Liver (tissue), 8 donors: ENCODE measurements at regions not wholly inside any gene's neighbourhood (a gene's known extent, or its start where the extent isn't known, plus 50 kb on each side); places are given as distances from the start of the nearest gene placed in this dataset.

ENCODE experiments used
- DNase-seq: peaks from one replicate; pipeline ENCODE4 v3.0.0-alpha.2; 2017; ENCODE audit warnings: low spot score
- H3K27ac ChIP-seq, 2 donors: one replicate each; pipeline ENCODE4 v1.7.0; 2013; ENCODE audit warnings: inconsistent platforms in 2 of 2, low read length in 2 of 2, control low read depth in 1 of 2, low read depth in 1 of 2, mild to moderate bottlenecking in 1 of 2
- H3K27me3 ChIP-seq, 4 donors: one replicate each; pipeline versions ENCODE4 v1.6.1 to v1.7.0; 2013; ENCODE audit warnings: low read length in 3 of 4, inconsistent platforms in 1 of 4, mild to moderate bottlenecking in 1 of 4, moderate library complexity in 1 of 4; ENCODE audit not compliant: control insufficient read depth in 4 of 4, insufficient read depth in 4 of 4
- H3K36me3 ChIP-seq, 4 donors: one replicate each; pipeline versions ENCODE4 v1.6.1 to v1.7.0; 2013; ENCODE audit warnings: low read length in 3 of 4, mild to moderate bottlenecking in 3 of 4, low read depth in 1 of 4, moderate library complexity in 1 of 4; ENCODE audit not compliant: control insufficient read depth in 4 of 4, insufficient read depth in 3 of 4
- H3K4me1 ChIP-seq, 4 donors: one replicate each; pipeline versions ENCODE4 v1.6.1 to v1.7.0; 2013; ENCODE audit warnings: low read length in 3 of 4, mild to moderate bottlenecking in 3 of 4, moderate library complexity in 1 of 4; ENCODE audit not compliant: control insufficient read depth in 4 of 4, insufficient read depth in 4 of 4
- H3K4me3 ChIP-seq, 3 donors: one replicate each; pipeline versions ENCODE4 v1.6.1 to v1.7.0; 2013; ENCODE audit warnings: low read length in 3 of 3, control low read depth in 1 of 3, low read depth in 1 of 3, mild to moderate bottlenecking in 1 of 3
- H3K9ac ChIP-seq, 2 donors: one replicate each; pipeline ENCODE4 v1.7.0; 2013; ENCODE audit warnings: low read length in 2 of 2, mild to moderate bottlenecking in 2 of 2, moderate library complexity in 2 of 2, control low read depth in 1 of 2, low read depth in 1 of 2
- H3K9me3 ChIP-seq, 4 donors: one replicate each; pipeline versions ENCODE4 v1.6.1 to v1.7.0; 2013; ENCODE audit warnings: low read length in 3 of 4; ENCODE audit not compliant: control insufficient read depth in 4 of 4
- ATF3 ChIP-seq: IDR thresholded peaks from 2 replicates; pipeline ENCODE4 v1.6.1; 2016; ENCODE audit warnings: antibody characterized with exemption
- CTCF ChIP-seq: fragments of 150-350 bp; IDR thresholded peaks from 2 replicates; pipeline ENCODE4 v1.5.1; 2017; ENCODE audit warnings: improper control_type of control experiment, low read depth, low read length; ENCODE audit not compliant: missing input control
- EGR1 ChIP-seq, 2 donors: IDR thresholded peaks; 2 replicates each; pipeline ENCODE4 v1.6.1; 2016 to 2018; ENCODE audit warnings: antibody characterized with exemption in 2 of 2, low read depth in 2 of 2
- FOXA1 ChIP-seq: IDR thresholded peaks from 2 replicates; pipeline ENCODE4 v1.6.1; 2016; ENCODE audit warnings: antibody characterized with exemption
- FOXA2 ChIP-seq: IDR thresholded peaks from 2 replicates; pipeline ENCODE4 v1.6.1; 2016; ENCODE audit warnings: antibody characterized with exemption
- GABPA ChIP-seq, 2 donors: IDR thresholded peaks in 1 of 2; conservative IDR thresholded peaks in 1 of 2; 2 replicates each; pipeline ENCODE4 v1.6.1; 2016; ENCODE audit warnings: antibody characterized with exemption in 2 of 2, mild to moderate bottlenecking in 1 of 2, moderate library complexity in 1 of 2
- HNF4A ChIP-seq, 2 donors: conservative IDR thresholded peaks; 2 replicates each; pipeline ENCODE4 v1.6.1; 2016; ENCODE audit warnings: antibody characterized with exemption in 2 of 2, mild to moderate bottlenecking in 2 of 2
- HNF4G ChIP-seq: IDR thresholded peaks from 2 replicates; pipeline ENCODE4 v1.6.1; 2016; ENCODE audit warnings: antibody characterized with exemption
- JUND ChIP-seq, 2 donors: IDR thresholded peaks; 2 replicates each; pipeline ENCODE4 v1.6.1; 2016; ENCODE audit warnings: antibody characterized with exemption in 2 of 2
- MAX ChIP-seq: IDR thresholded peaks from 2 replicates; pipeline ENCODE4 v1.6.1; 2016; ENCODE audit warnings: antibody characterized with exemption
- NR2F2 ChIP-seq: IDR thresholded peaks from 2 replicates; pipeline ENCODE4 v1.6.1; 2016; ENCODE audit warnings: antibody characterized with exemption
- RAD21 ChIP-seq, 2 donors: IDR thresholded peaks; 2 replicates each; pipeline ENCODE4 v1.6.1; 2016; ENCODE audit warnings: antibody characterized with exemption in 2 of 2, mild to moderate bottlenecking in 2 of 2
- REST ChIP-seq: IDR thresholded peaks from 2 replicates; pipeline ENCODE4 v1.6.1; 2016; ENCODE audit warnings: antibody characterized with exemption, mild to moderate bottlenecking
- RXRA ChIP-seq, 2 donors: IDR thresholded peaks; 2 replicates each; pipeline ENCODE4 v1.6.1; 2017 to 2018; ENCODE audit warnings: antibody characterized with exemption in 2 of 2, mild to moderate bottlenecking in 1 of 2
- SP1 ChIP-seq: IDR thresholded peaks from 2 replicates; pipeline ENCODE4 v1.6.1; 2018; ENCODE audit warnings: antibody characterized with exemption, mild to moderate bottlenecking
- TAF1 ChIP-seq: conservative IDR thresholded peaks from 2 replicates; pipeline ENCODE4 v1.6.1; 2016; ENCODE audit warnings: antibody characterized with exemption, mild to moderate bottlenecking
- YY1 ChIP-seq: IDR thresholded peaks from 2 replicates; pipeline ENCODE4 v1.6.1; 2016; ENCODE audit warnings: antibody characterized with exemption, mild to moderate bottlenecking
- ZBTB33 ChIP-seq: IDR thresholded peaks from 2 replicates; pipeline ENCODE4 v1.6.1; 2016; ENCODE audit warnings: antibody characterized with exemption
- WGBS: extraction: QIAGEN DNeasy Blood & Tissue Kit; methylation state at CpG from one replicate; pipeline ENCODE4 v1.1.7; 2013; 5-methylcytosine and 5-hydroxymethylcytosine counted together
- donor health status: healthy.
- donor health status: healthy.
- donor health status: healthy.
- donor health status: healthy.
- donor health status: healthy.

GRCh38 chr5:163377982-163378381 is 59.4 kb upstream of the CCNG1 start:
- Histone ChIP-seq H3K27me3 (no peaks in the 10 kb centered on the region), H3K27ac (no peak overlapping the region), H3K36me3 (no peaks in the 10 kb centered on the region), H3K4me1 (peaks cover 0 to 2% (median 0%) of the 10 kb centered on the region in 4 donors), H3K4me3 (no peak overlapping the region), H3K9ac (no peak overlapping the region), H3K9me3 (no peaks in the 10 kb centered on the region)
- TF ChIP-seq RAD21 (IDR thresholded peaks at IDR 0.05): no peak
- no peak for TF ChIP-seq YY1
- no peak for TF ChIP-seq GABPA (IDR thresholded peaks at IDR 0.05 in 1 of 2, conservative IDR thresholded peaks at IDR 0.05 in 1 of 2)
- no peak for TF ChIP-seq CTCF
- no peak for TF ChIP-seq HNF4G
- no peak for TF ChIP-seq EGR1 (IDR thresholded peaks at IDR 0.05; ENCODE audit: low read depth in 2 of 2)
- TF ChIP-seq JUND (IDR thresholded peaks at IDR 0.05): no peak
- TF ChIP-seq TAF1: no peak
- no peak for TF ChIP-seq FOXA2
- no peak for TF ChIP-seq SP1
- no peak for TF ChIP-seq ZBTB33
- TF ChIP-seq NR2F2: no peak
- no peak for TF ChIP-seq HNF4A (conservative IDR thresholded peaks at IDR 0.05)
- no peak for TF ChIP-seq ATF3
- no peak for TF ChIP-seq FOXA1
- TF ChIP-seq RXRA (IDR thresholded peaks at IDR 0.05): no peak
- TF ChIP-seq REST: no peak
- no peak for TF ChIP-seq MAX
- no peak for DNase-seq
- WGBS: 92% methylated on average over 6 of the region's 6 CpGs
